ENCODE measurements at regions not wholly inside any gene's neighbourhood (a gene's known extent, or its start where the extent isn't known, plus 50 kb on each side); places are given as distances from the start of the nearest gene placed in this dataset.

DNA sequence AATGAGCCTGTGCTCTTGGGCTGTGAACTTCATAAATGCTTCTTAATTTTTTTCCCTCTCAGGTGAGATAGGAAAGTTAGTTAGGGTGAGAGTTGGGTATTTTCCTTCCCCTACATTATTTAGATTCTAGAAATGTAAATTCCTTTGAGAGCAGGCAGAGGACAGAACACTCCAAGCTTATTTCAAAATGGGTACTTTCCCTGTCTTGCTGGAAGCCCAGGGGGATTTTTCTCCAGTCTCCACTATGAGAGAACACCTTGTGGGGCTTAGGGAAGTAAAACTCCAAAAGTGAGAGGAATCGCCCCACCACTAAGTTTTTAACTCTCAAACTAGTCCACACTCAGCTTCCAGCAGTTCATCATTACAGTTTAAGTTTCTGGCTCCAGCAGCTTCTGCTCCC is 253.2 kb upstream of the CTAGE1 start:
- TF ChIP-seq, protein P1, sequence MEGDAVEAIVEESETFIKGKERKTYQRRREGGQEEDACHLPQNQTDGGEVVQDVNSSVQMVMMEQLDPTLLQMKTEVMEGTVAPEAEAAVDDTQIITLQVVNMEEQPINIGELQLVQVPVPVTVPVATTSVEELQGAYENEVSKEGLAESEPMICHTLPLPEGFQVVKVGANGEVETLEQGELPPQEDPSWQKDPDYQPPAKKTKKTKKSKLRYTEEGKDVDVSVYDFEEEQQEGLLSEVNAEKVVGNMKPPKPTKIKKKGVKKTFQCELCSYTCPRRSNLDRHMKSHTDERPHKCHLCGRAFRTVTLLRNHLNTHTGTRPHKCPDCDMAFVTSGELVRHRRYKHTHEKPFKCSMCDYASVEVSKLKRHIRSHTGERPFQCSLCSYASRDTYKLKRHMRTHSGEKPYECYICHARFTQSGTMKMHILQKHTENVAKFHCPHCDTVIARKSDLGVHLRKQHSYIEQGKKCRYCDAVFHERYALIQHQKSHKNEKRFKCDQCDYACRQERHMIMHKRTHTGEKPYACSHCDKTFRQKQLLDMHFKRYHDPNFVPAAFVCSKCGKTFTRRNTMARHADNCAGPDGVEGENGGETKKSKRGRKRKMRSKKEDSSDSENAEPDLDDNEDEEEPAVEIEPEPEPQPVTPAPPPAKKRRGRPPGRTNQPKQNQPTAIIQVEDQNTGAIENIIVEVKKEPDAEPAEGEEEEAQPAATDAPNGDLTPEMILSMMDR (IDR thresholded peaks at IDR 0.05; ENCODE audit: low read depth, low read length) = no peak
- Histone ChIP-seq H3K4me3 (ENCODE audit: low read depth, low read length) (no peak overlapping the region), H3K9me3 (no peaks in the 10 kb centered on the region), H3K4me1 (no peaks in the 10 kb centered on the region), H3K27me3 (no peaks in the 10 kb centered on the region), H3K36me3 (no peaks in the 10 kb centered on the region)
- DNase-seq = no peak

- Histone ChIP-seq H3K36me3 (no peaks in the 10 kb centered on the region), H3K4me1 (no peaks in the 10 kb centered on the region), H3K9me3 (no peaks in the 10 kb centered on the region), H3K27me3 (no peaks in the 10 kb centered on the region), H3K4me3 (ENCODE audit: low read depth, low read length) (no peak overlapping the region)
- TF ChIP-seq, protein P1 (IDR thresholded peaks at IDR 0.05; ENCODE audit: low read depth, low read length) = no peak
- DNase-seq = no peak
Measured at GRCh38 chr18:22673182-22673862, 255.6 kb upstream of the CTAGE1 start.

GRCh38 chr18:22674272-22674671 is 256.6 kb upstream of the CTAGE1 start:
- TF ChIP-seq, protein P1 (IDR thresholded peaks at IDR 0.05; ENCODE audit: low read depth, low read length) = no peak
- H3K4me1 ChIP-seq = no peaks in the 10 kb centered on the region
- H3K27me3 ChIP-seq = no peaks in the 10 kb centered on the region
- H3K36me3 ChIP-seq = no peaks in the 10 kb centered on the region
- H3K4me3 ChIP-seq (ENCODE audit: low read depth, low read length) = no peak overlapping the region
- no peaks in the 10 kb centered on the region for H3K9me3 ChIP-seq
- DNase-seq = no peak

DNA sequence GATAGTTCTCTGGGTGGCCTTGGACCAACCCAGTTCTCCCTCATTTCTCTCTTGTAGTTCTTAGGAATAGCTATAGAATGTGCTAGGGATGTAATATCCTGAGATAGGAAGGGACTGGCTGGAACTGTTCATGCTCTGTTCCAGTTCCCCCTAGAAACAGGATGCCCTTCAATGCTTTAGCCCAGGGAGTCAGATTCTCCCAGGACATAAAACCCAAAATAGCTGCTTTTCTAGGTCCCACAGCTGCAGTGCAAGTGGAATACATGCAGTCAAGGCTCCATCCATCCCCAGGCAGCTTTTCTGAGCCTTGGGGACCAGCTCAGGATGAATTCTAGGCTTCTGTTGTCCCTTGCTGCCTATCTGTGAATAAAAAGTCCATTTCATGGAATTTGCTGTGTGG is 257.3 kb upstream of the CTAGE1 start:
- Histone ChIP-seq H3K4me3 (ENCODE audit: low read depth, low read length) (no peak overlapping the region), H3K36me3 (no peaks in the 10 kb centered on the region), H3K27me3 (no peaks in the 10 kb centered on the region), H3K4me1 (no peaks in the 10 kb centered on the region), H3K9me3 (no peaks in the 10 kb centered on the region)
- no peak for DNase-seq
- TF ChIP-seq, protein P1 (IDR thresholded peaks at IDR 0.05; ENCODE audit: low read depth, low read length) = no peak

GRCh38 chr18:22676423-22676822 is 256.7 kb upstream of the RBBP8 start:
- Histone ChIP-seq H3K4me1 (no peaks in the 10 kb centered on the region), H3K36me3 (no peaks in the 10 kb centered on the region), H3K27me3 (no peaks in the 10 kb centered on the region), H3K9me3 (no peaks in the 10 kb centered on the region), H3K4me3 (ENCODE audit: low read depth, low read length) (no peak overlapping the region)
- no peak for DNase-seq
- TF ChIP-seq, protein P1 (IDR thresholded peaks at IDR 0.05; ENCODE audit: low read depth, low read length) = no peak

DNA sequence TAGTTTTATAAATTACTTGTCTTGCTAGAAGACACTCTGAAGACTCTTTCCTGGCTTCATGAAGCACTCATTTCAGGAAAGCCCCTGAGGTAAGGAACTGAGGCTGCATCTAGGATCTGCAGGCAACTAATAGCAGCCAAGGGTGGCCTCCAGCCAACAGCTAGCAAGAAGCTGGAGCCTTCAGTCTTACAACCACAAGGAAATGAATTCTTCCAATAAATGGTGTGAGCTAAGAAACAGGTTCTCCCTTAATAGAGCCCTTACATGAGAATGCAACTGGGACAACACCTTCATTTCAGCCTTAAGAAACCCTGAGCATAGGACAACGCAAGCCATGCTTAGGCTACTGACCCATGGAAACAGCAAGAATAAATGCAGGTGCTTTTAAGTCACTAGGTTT is 254.6 kb upstream of the RBBP8 start:
- TF ChIP-seq, protein P1 (IDR thresholded peaks at IDR 0.05; ENCODE audit: low read depth, low read length) = no peak

More for the DNA sequence above, 254.6 kb upstream of the RBBP8 start:
- H3K36me3 ChIP-seq = no peaks in the 10 kb centered on the region
- no peaks in the 10 kb centered on the region for H3K9me3 ChIP-seq
- H3K4me1 ChIP-seq = no peaks in the 10 kb centered on the region
- H3K27me3 ChIP-seq = no peaks in the 10 kb centered on the region
- no peak for DNase-seq
- no peak overlapping the region for H3K4me3 ChIP-seq (ENCODE audit: low read depth, low read length)

All from BE2C (cell line).